GM12878 (cell line): ENCODE measurements at regions not wholly inside any gene's neighbourhood (a gene's known extent, or its start where the extent isn't known, plus 50 kb on each side); places are given as distances from the start of the nearest gene placed in this dataset.

Experiments
- EGR1 ChIP-seq, 2 experiments: IDR thresholded peaks; 1 replicate in 1 of 2; 2 replicates in 1 of 2; pipeline ENCODE4 v1.6.1; 2011 to 2012; ENCODE audit warnings: low read depth in 2 of 2, low read length in 2 of 2, borderline replicate concordance in 1 of 2, mild to moderate bottlenecking in 1 of 2, moderate library complexity in 1 of 2
- NFYB ChIP-seq: IDR thresholded peaks from 2 replicates; pipeline ENCODE4 v1.6.1; 2011; ENCODE audit warnings: low read depth, mild to moderate bottlenecking, low read length, improper control_type of control experiment, moderate library complexity; ENCODE audit not compliant: insufficient read depth
- POLR2A ChIP-seq: IDR thresholded peaks from 2 replicates; pipeline ENCODE4 v1.6.1; 2011; ENCODE audit warnings: low read depth, mild to moderate bottlenecking, low read length
- POLR2AphosphoS5 ChIP-seq: IDR thresholded peaks from 2 replicates; pipeline ENCODE4 v1.6.1; 2011; ENCODE audit warnings: mild to moderate bottlenecking, low read length, inconsistent platforms
- RFX5 ChIP-seq: IDR thresholded peaks from 2 replicates; pipeline ENCODE4 v1.6.1; 2011; ENCODE audit warnings: low read depth, low read length, improper control_type of control experiment
- TF ChIP-seq, protein P1 (sequence below): IDR thresholded peaks from 2 replicates; pipeline ENCODE4 v1.6.1; 2011; ENCODE audit warnings: low read depth, mild to moderate bottlenecking, low read length, moderate library complexity, borderline replicate concordance; ENCODE audit errors: extremely low read depth
- TF ChIP-seq, protein P2 (sequence below): IDR thresholded peaks from 2 replicates; pipeline ENCODE4 v1.6.1; 2012; ENCODE audit warnings: low read depth, low read length, improper control_type of control experiment
- TF ChIP-seq, protein P3 (sequence below), 3 experiments: IDR thresholded peaks in 2 of 3; conservative IDR thresholded peaks in 1 of 3; 2 replicates each; pipeline ENCODE4 v1.5.1; 2011; ENCODE audit warnings: low read depth in 3 of 3, low read length in 3 of 3, mild to moderate bottlenecking in 3 of 3, control low read depth in 2 of 3, moderate library complexity in 2 of 3, inconsistent platforms in 1 of 3, mixed read lengths in 1 of 3; ENCODE audit not compliant: control insufficient read depth in 2 of 3, insufficient read depth in 1 of 3; ENCODE audit errors: extremely low read depth in 1 of 3

DNA sequence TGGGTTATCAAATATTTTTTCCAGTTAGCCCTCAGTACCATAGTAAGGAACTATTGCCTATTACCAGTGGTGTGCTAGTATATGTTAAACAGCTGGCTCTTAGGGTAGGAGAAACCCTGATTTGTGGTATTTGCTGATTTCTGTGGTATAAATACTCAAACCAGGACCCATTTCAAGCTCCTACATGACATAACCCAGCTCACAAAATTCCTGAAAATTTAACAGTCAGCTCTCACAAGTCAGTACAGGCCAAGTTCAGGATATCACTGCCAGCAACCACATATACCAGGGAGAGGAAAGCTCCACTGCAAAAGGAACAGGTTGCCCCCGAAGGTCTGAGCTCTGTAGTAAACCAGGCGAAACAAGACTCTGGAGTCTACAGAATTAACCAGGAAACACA is 315.3 kb downstream of the NOVA1 start:
- TF ChIP-seq, protein P1, sequence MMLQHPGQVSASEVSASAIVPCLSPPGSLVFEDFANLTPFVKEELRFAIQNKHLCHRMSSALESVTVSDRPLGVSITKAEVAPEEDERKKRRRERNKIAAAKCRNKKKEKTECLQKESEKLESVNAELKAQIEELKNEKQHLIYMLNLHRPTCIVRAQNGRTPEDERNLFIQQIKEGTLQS: no peak
- no peak for TF ChIP-seq RFX5
- TF ChIP-seq NFYB: no peak
- no peak for TF ChIP-seq POLR2A
- TF ChIP-seq, protein P2, sequence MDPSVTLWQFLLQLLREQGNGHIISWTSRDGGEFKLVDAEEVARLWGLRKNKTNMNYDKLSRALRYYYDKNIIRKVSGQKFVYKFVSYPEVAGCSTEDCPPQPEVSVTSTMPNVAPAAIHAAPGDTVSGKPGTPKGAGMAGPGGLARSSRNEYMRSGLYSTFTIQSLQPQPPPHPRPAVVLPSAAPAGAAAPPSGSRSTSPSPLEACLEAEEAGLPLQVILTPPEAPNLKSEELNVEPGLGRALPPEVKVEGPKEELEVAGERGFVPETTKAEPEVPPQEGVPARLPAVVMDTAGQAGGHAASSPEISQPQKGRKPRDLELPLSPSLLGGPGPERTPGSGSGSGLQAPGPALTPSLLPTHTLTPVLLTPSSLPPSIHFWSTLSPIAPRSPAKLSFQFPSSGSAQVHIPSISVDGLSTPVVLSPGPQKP: no peak
- TF ChIP-seq POLR2AphosphoS5: no peak
- no peak for TF ChIP-seq EGR1 (IDR thresholded peaks at IDR 0.05; ENCODE audit: borderline replicate concordance in 1 of 2, low read depth in 2 of 2, low read length in 2 of 2)
- TF ChIP-seq, protein P3, sequence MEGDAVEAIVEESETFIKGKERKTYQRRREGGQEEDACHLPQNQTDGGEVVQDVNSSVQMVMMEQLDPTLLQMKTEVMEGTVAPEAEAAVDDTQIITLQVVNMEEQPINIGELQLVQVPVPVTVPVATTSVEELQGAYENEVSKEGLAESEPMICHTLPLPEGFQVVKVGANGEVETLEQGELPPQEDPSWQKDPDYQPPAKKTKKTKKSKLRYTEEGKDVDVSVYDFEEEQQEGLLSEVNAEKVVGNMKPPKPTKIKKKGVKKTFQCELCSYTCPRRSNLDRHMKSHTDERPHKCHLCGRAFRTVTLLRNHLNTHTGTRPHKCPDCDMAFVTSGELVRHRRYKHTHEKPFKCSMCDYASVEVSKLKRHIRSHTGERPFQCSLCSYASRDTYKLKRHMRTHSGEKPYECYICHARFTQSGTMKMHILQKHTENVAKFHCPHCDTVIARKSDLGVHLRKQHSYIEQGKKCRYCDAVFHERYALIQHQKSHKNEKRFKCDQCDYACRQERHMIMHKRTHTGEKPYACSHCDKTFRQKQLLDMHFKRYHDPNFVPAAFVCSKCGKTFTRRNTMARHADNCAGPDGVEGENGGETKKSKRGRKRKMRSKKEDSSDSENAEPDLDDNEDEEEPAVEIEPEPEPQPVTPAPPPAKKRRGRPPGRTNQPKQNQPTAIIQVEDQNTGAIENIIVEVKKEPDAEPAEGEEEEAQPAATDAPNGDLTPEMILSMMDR (IDR thresholded peaks at IDR 0.05 in 2 of 3, conservative IDR thresholded peaks at IDR 0.05 in 1 of 3; ENCODE audit: control insufficient read depth in 2 of 3, extremely low read depth in 1 of 3, insufficient read depth in 1 of 3, low read depth in 3 of 3, low read length in 3 of 3): no peak
